Nucleus accumbens (tissue), 56 donors: ENCODE measurements at regions not wholly inside any gene's neighbourhood (a gene's known extent, or its start where the extent isn't known, plus 50 kb on each side); places are given as distances from the start of the nearest gene placed in this dataset.
"Not testable (repeated sequence)": the region's sequence is repeated elsewhere in the genome, so short reads cannot be mapped to it uniquely, and the experiment has no call there.

Experiments used
- DNase-seq, 56 donors: peaks; one replicate each; lab custom pipeline; 2025; lab: John Stamatoyannopoulos, UW

DNA sequence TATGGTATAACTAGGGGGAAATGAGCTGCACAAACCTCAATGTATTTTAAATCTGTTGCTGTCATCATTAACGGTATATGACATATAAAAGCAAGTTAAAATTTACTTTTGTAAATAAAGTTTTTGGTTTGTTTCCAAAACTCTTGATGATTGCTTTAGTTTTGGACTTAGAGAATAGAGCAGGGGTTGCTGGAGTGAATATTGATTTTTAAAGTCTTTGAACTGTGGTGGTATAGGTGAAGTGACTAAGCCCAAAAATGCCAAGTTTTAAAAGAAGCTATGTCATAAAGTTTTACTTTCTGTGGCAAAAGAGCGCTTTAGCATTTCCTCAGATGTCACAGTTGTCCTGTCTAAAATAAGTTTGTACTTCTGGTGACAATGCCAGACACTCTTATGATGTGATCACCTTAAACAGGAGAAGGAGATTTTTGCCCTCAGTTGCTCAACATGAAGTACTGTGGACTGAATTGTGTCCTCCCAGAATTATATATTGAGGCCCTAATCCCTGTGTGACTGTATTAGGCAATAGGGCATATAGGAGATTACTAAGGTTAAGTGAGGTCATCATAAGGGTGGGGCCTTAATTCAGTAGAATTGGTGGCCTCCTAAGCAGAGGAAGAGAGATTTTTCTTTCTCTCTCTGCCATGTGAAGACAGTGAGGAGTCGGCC lies 175.2 kb upstream of the PLGLB1 start:
- DNase-seq = not testable (repeated sequence)

DNA sequence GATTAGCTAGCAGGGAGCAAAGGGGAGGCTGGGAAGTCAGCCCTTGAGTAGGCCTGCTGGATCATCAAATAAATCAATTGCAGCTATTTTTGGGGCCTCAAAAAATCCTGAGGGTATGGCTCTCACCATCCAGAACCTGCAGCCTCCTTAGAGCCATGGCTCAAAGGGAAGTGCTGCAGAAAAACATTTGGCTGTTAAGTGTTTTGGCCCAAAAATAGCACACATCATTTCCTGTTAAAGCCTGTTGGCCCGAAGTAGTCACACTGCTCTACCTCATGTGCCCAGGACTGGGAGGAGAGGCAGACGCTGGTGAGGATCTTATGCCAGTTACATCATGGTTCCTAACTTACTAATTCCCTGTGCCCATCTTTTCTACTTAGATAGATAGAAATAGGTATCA lies 176.8 kb upstream of the PLGLB1 start:
- DNase-seq = not testable (repeated sequence)

DNA sequence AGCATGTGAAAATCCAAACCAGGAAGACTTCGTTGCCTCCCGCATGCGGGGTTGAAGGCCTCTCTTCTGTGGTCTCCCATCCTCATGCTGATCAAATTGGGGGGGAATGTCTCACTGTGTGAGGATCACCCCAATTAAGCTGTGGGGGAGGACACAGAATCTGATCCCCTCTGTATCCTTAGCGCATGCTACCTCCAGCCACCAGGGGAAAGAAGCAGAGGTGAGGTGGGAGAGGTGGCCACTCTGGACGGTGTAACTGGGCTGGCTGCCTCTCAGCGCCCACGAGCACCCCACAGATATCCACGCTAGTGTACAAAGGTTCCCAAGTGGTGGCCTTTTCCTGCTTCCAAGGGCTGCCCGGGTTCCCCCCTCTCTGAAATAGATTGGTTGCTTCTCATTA lies 177.6 kb upstream of the PLGLB1 start:
- not testable (repeated sequence) for DNase-seq

DNA sequence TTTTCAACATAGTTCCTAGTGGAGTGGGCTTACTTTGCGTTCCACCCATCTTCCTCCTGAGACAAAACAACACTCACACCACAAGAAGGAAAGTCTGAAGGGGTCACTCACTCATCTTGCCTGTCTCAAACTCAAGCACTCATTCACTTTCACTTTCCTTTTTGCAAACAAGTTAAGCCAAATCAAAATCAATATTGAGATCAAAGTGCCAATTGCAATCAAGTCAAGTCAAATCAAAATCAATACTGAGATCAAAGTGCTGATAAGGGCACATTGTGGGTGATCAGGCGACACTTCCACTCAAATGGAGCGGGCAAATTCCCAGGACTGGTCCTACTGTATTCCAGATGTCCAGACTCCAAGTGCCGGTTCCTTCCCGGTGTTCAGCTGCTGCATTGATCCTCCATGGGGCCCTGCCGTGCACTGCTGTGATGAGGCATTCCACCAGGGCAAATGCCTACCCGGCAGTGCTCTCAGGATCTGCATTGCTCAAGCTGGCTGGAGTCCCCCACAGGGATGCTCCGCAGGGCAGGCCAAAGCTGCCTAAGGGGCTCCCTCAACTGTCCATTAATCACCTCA lies 183.0 kb upstream of the PLGLB1 start:
- DNase-seq = not testable (repeated sequence)

DNA sequence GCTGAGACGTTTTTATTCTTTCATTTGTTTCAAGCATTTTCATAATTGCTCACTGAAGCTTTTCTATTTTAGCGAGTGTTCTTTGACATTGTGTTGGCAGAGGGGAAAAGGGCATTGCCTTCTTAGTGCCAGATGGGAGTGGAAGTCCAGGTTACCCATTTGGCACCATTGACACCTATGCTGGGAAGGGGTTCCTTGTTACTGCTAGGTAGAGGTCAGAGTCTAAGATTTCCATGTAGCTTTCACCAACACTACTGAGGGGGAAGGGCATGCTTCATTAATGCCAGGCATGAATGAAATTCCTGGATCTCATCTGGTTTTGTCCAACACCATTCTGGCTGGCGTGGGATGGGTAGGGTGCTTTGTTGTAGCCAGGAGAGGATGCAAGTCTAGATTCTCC lies 191.3 kb upstream of the PLGLB1 start:
- DNase-seq = not testable (repeated sequence)

DNA sequence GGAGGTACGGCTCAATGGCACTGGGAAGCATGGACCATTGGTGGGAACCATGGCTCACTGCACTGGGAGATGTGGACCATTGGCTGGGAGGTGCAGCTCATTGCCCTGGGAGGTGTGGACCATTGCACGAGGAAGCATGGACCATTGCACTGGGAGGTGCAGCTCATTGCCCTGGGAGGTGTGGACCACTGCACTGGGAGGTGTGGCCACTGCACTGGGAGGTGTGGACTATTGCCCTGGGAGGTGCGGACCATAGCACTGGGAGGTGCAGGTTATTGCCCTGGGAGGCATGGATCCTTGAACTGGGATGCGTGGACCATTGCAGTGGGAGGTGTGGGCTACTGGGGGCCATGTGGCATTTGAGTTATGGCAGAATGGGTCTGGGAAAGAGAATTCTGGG lies 195.4 kb upstream of the PLGLB1 start:
- DNase-seq = not testable (repeated sequence)

DNA sequence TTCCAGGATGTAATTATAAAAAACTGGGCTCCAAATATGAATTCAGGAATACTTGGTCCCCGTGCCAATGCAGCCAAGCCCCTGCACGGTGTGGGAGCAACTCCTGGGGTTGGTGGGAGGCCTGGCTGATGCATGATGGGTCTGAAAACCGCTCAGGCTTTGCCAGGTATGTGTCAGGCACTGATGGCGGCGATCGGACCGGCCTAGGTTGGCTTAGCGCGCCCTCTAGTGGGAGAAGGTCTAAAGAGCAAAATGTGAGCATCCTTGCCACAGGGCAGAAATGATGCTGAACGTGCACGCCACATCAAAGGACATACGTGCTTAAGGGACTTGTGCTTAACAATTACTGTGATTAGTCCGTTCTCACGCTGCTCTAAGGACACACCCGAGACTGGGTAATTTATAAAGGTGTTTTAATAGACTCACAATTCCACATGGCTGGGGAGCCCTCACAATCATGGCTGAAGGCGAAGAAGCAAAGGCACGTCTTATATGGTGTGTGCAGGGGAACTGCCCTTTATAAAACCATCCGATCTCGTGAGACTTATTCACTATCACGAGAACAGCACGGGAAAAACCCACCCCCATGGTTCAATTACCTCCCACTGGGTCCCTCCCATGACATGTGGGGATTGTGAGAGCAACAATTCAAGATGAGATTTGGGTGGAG lies 196.2 kb upstream of the PLGLB1 start:
- not testable (repeated sequence) for DNase-seq

DNA sequence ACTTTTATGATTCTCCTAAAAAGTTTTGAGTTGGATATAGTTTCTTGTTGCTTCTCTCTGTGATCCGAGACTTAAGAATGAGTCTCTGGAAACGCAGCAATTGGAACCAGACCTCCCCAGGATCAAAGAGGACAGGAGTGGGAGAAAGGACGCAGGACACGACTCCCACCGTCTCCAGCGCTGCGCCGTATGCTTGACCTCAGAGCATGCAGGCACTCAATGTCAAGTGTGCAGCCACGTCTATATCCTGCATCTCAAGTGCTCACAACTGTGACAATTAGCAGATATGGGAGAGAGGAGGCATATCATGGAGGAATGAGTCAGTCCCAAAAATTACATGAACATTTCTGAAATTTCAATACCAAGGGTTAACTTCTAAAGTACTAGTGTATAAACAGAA lies 199.0 kb upstream of the PLGLB1 start:
- DNase-seq = not testable (repeated sequence)

DNA sequence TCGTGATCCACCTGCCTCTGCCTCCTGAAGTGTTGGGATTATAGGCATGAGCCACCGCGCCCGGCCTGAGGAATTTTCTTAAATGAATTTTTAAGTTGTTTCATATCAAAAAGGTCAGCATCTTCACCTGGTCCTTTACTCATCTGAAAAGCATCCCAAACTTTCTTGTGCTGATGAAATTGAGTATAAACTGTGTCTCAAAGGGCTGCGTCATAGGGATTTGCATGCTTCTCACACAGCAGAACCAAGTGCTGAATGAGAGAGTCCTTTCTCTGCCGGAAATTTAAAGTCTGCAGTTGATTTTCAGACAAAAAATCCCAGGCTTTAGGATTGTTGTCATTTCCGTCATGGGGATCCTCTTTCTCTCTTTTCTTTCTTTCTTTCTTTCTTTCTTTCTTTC lies 200.5 kb upstream of the PLGLB1 start:
- DNase-seq = not testable (repeated sequence)

DNA sequence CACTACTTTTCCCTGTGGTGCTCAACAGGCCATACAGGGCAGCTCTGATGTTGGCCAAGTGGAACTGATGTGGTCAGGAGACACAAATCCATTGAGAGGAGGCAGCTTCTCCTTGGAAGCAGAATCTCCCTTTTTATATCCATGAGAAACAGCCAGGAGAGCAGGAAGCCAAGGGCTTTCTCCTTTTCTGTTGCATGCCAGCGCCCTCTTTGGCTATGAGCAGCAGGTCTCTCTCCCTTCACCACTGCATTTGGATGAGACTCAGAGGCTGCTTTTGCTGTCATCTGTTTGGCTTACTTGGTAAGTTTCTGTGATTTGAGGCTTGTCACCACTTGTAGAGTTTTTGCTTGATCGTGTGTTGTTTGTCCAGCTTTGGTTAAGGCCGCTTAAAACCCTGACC lies 202.2 kb upstream of the PLGLB1 start:
- not testable (repeated sequence) for DNase-seq

DNA sequence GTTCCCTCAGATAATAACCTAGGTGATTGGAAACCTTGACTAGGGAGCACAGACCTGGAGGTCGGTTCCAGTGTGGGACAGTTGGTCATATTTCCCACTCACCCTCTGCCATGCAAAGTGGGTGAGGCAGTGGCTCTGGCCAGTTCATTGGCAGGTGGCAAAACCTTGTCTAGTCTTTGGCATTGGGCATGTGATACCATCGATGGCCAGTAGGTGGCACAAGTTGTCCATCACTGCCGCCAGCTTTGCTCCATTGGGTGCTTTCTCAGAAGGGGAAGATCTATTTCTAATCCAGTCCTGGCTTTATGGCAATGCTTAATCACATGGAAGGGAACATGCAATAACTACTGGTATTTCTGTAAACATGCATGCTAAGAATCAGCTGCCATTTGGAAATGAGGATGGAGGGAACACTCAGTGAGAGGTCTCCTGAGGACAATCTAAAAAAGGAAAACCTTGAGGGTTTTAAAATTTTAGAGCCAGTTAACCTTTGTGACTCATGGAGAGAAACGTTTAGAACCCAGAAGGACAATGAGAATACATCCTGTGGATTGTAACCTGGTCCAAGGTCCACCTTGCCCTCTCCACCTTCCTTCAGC lies 207.5 kb upstream of the PLGLB1 start:
- DNase-seq = not testable (repeated sequence)

DNA sequence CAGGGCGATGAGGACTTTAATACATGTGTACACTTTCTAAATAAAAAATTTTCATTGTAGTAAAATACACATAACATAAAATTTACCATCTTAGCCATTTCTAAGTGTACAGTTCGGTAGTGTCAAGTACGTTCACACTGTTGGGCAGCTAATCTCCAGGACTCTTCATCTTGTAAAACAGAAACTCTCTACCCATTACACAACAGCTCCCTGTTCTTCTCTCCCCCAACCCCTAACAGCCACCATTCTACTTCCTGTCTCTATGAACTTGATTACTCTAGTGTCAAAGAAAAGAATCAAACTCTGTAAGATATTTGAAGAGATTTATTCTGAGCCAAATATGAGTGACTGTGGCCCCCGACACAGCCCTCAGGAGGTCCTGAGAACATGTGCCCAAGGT lies 208.3 kb upstream of the PLGLB1 start:
- not testable (repeated sequence) for DNase-seq

DNA sequence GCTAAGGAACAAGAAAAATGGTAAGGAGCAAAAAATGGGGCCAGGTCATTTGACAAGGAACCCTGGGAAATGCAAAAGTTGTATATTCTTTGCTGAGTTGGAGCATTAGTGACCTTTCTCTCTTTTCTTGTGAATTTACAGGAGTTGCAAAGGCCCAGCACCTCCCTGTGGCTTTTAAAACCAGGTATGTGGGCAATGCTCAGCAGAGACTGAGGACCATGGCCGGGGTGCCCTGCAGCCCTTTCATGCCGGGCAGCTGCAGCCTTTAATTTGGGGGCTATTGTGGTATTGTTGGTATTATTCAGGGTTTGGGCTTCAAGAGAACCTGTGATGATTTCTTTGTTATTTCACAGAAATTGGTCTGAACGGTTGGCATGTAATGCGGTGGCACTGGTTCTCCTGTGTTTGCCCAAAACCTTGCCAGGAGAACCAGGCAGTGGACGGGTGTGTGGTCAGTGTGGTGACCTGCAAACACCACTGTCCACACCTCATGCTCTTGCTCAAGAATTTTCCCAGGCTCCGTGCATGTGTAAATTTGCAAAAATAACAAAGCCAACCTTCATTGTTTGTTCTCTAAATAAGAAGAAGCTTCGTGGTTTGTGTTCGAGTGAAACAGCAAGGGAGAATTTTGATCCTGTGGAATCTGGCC lies 213.8 kb upstream of the PLGLB1 start:
- not testable (repeated sequence) for DNase-seq

DNA sequence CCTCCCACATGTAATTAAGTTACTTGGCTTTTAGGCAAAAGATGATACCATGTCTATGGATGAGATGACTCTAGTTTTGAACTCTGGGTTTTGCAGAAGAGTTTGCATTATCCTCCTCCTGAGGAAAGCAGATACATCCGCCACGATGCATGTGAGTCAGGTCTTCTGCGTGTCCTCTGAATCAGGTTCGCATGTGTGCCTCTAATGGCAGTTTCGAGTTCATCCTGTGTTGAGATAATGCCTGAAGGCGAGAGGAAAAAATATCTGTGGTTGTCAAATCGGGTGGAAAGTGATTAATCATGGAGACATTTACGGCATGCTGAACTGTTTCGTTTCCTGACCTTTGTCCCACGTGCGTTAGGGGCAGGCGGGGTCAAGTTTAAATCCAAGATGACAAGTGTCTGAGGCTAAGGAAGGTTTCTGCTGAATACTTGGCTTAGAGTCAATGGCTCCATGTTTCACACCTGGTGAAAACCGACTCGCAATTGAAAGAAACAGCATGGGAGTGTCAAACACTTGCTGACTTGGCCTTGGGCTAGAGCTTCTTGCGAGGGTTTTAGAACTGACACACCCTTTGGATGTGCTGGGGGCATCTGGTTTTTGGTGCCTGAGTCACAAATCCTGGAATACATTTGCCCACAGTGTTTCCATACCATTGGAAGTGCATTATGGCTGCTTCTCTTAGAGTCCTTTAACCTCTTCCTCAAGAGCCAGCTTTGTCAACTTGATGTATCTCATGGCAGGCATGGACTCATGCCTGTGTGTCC lies 216.1 kb upstream of the PLGLB1 start:
- DNase-seq = not testable (repeated sequence)

DNA sequence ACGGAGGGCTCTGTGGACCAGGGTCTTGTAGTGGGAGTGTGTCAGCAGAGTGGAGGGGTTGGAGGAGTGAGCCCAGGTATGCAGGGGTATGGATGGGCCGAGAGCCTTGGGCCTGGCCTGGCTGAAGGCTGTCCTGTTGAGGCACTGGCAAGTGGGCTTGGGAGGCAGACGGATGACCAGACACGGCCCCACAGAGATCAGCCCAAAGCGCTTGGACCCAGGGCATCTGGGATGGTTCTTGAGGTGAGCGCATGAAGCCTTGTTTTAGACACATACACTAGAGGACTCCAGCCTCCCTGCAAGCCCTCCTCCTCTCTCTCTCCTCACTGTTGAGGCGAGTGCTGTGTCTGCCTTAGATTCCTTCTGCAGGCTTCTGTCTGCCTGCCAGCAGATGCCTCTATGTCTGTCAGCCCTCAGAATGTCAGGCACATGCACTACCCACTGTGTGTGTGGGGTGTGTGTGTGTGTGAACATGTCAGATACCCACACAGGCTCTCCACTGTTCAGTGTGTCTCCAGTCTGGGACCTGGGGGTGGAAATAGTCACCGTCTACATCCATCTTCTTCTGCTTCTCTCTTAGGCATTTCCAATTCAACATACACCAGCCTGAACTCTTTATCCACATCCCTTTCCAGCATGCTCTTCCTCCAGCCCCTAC lies 218.0 kb upstream of the PLGLB1 start:
- DNase-seq = not testable (repeated sequence)

DNA sequence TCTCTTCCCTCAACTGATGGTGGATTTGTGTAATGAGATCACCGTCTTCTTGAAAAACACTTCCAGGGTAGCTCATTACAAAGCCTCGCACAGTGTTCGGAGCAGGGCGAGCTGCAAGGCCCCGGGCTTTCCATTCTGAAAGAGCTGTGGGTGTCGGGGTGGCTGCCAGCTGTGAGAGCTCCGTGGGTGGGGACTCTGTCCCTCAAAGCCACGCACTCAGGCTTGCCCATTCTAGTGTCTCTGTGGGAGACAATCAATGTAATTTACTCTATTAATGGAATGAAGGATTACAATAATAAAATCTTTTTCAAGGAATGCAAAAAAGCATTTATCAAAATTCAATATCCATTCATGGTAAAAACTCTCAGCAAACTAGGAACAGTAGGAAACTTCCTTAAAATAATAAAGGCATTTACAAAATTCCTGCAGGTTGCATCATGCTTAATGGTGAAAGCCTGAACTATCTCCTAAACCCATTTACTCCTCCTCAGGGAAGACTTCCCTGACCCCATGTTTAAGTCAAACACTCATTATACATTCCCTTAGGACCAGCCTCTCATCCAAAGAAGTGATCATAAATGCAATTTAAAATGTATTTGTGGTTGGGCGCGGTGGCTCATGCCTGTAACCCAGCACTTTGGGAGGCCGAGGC lies 224.5 kb upstream of the PLGLB1 start:
- not testable (repeated sequence) for DNase-seq

DNA sequence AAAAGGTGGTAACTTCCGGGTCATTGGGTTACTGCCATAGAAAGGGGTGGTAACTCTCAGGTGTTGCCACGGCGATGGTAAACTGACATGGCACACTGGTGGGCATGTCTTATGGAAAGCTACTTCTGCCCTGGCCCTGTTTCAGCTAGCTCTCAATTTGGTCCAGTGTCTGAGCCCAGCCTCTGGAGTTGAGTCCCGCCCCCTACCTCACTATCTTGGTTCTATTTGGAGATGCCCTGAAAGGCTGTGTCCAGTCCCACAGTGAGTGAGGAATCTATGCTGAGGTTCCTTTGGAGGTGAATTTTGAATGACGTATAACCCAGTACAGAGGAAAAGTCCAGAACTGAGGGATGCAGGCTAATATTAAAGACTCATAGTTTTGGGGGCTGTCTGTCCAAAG lies 230.4 kb upstream of the PLGLB1 start:
- not testable (repeated sequence) for DNase-seq

DNA sequence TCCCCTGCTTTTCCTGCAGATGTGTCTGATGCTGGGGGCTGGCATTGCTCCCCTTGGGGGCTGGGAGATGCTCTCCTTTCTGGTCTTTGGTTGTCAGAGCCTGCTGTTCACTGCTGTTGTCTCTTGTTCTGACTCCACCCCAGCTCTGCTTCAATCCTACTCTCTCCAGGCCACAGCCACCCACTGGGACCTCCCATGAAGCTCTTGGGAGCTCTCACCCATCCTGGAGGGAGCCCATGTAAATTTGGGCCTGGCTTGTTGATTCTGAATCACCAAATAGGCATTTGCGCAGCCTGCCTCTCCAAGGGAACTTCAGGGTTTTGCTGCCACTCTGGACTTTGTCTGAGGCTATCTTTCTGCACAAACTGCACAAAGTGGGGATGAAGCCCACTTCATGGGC lies 232.9 kb upstream of the PLGLB1 start:
- DNase-seq = not testable (repeated sequence)

DNA sequence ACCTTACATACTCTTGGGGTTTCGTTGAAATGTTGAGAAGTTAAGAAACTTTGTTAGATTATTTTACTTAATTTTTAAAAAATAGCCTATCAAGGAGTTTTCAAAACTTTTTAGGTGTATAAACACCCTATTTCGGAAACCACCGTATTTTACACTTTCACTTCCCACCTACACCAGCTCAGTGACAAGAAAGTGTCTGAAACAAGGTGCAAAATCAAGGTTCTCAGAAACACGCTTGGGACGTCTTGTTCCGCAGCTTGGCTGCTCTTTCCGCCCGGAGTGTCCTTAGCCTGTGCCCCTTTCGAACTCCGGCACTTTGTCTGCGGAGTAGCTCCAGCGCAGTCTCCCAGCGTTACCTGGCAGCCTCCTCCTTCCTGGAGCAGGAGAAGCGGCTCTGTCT lies 233.8 kb upstream of the PLGLB1 start:
- DNase-seq = not testable (repeated sequence)
